Upper lobe of left lung (tissue), 4 donors: ENCODE measurements at regions not wholly inside any gene's neighbourhood (a gene's known extent, or its start where the extent isn't known, plus 50 kb on each side); places are given as distances from the start of the nearest gene placed in this dataset.

Source experiments
- CTCF ChIP-seq, 6 experiments: fragments of 450-650 bp in 4 of 6; fragments of 200-600 bp in 2 of 6; sonication (generic) in 2 of 6; IDR thresholded peaks; one replicate each; pipeline ENCODE4 v1.5.1; 2016 to 2019; ENCODE audit warnings: antibody characterized with exemption in 6 of 6
- EP300 ChIP-seq, 4 donors: sonication (generic); formaldehyde crosslinking; IDR thresholded peaks; one replicate each; pipeline ENCODE4 v1.5.1; 2017; ENCODE audit warnings: antibody characterized with exemption in 4 of 4, control low read depth in 2 of 4
- POLR2A ChIP-seq, 4 donors: fragments of 450-650 bp; IDR thresholded peaks; one replicate each; pipeline ENCODE4 v1.5.1; 2016 to 2017; ENCODE audit warnings: antibody characterized with exemption in 4 of 4, mild to moderate bottlenecking in 2 of 4
- POLR2AphosphoS5 ChIP-seq, 2 donors: sonication (generic); formaldehyde crosslinking; IDR thresholded peaks; one replicate each; pipeline ENCODE4 v1.5.1; 2017; ENCODE audit warnings: antibody characterized with exemption in 2 of 2

- TF ChIP-seq POLR2A (IDR thresholded peaks at IDR 0.05) (no peak), CTCF (IDR thresholded peaks at IDR 0.05) (no peak), POLR2AphosphoS5 (IDR thresholded peaks at IDR 0.05) (no peak), EP300 (IDR thresholded peaks at IDR 0.05) (no peak)
Measured at GRCh38 chr4:97153042-97153441, 990.2 kb downstream of the STPG2 start.
